Bronchial epithelial cell (primary cell): ENCODE measurements at regions not wholly inside any gene's neighbourhood (a gene's known extent, or its start where the extent isn't known, plus 50 kb on each side); places are given as distances from the start of the nearest gene placed in this dataset.

Experiments used
- DNase-seq: peaks from one replicate; pipeline ENCODE4 v3.0.0-alpha.2; 2010; ENCODE audit warnings: low read depth
- FAIRE-seq: peaks from 2 replicates; lab custom pipeline; 2011; peaks lifted over from hg19 to GRCh38; lab: Jason Lieb, UNC
- H3K27me3 ChIP-seq: 2 replicates; pipeline ENCODE4 v1.5.1; 2011; ENCODE audit warnings: low read length; ENCODE audit not compliant: control insufficient read depth, insufficient read depth
- H3K36me3 ChIP-seq: 2 replicates; pipeline ENCODE4 v1.5.1; 2011; ENCODE audit warnings: low read length; ENCODE audit not compliant: control insufficient read depth, insufficient read depth
- H3K4me3 ChIP-seq: 2 replicates; pipeline ENCODE4 v1.5.1; 2011; ENCODE audit warnings: mild to moderate bottlenecking, low read depth, low read length, control low read depth
- CTCF ChIP-seq: IDR thresholded peaks from 2 replicates; pipeline ENCODE4 v1.5.1; 2011; ENCODE audit warnings: mild to moderate bottlenecking, moderate library complexity, low read length, control low read depth, inconsistent platforms; ENCODE audit not compliant: insufficient read depth, severe bottlenecking

GRCh38 chr7:45391618-45392451 lies 182.3 kb upstream of the ADCY1 start:
- FAIRE-seq, result no peak
- no peaks in the 10 kb centered on the region for H3K36me3 ChIP-seq
- TF ChIP-seq CTCF, result no peak
- no peak for DNase-seq
- H3K27me3 ChIP-seq, result no peaks in the 10 kb centered on the region
- no peak overlapping the region for H3K4me3 ChIP-seq

DNA sequence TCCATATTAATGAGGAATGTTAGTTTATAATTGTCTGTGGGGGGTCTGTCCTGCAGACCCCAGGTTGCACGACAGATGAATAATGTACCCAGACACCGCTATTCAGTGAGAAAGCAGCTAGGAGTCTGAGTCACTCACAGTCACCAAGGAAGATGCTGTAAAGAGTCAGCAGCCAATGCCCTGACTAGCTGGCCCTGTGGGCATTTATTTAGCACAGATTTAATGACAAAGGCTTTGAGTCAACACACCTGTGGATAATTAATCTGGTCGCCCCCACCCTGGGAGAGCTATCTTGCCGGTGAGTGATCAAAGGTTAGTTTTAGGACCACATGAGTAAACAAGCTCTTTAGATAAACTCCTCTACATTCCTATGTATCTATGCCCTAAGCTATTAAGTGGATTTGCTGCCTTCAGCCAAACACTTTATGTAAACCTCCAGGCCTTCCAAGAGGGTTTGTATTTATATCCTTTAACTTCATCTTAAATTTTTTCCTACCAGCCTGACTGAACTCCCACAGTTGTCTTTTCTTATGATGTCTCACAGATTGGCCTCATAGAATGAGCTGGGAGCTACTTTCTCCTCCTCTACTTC lies 180.0 kb upstream of the ADCY1 start:
- Histone ChIP-seq H3K27me3 (no peaks in the 10 kb centered on the region), H3K4me3 (no peak overlapping the region), H3K36me3 (no peaks in the 10 kb centered on the region)
- no peak for FAIRE-seq
- no peak for TF ChIP-seq CTCF
- peak; percentile 7 for DNase-seq

GRCh38 chr7:45399069-45399468 lies 175.1 kb upstream of the ADCY1 start:
- FAIRE-seq (no peak), DNase-seq (no peak)
- TF ChIP-seq CTCF, result no peak
- no peaks in the 10 kb centered on the region for H3K36me3 ChIP-seq
- no peaks in the 10 kb centered on the region for H3K27me3 ChIP-seq
- H3K4me3 ChIP-seq, result no peak overlapping the region

- Histone ChIP-seq H3K4me3 (no peak overlapping the region), H3K27me3 (no peaks in the 10 kb centered on the region), H3K36me3 (no peaks in the 10 kb centered on the region)
- no peak for FAIRE-seq
- DNase-seq, result no peak
- no peak for TF ChIP-seq CTCF
Observed at GRCh38 chr7:45400680-45401079, 173.5 kb upstream of the ADCY1 start.

DNA sequence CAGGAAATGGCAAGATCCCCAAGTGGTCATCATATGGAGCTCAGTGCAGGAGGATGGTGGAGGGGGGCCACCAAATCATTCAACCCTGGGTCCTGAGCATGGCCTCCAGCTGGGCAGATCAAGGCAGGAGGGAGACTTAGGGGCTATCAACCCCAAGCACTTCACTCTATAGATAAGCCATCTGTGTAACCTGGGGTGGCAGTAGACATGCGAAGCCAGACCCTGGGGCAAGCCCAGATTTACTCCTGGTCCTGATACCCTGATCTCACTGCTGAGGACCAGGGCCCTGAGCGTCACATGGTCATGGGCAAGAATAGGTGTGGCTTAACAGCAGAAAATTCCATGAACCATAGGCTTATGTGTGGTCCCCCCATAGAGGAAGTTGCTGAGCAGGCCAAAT lies 173.0 kb upstream of the ADCY1 start:
- FAIRE-seq (no peak), DNase-seq (no peak)
- TF ChIP-seq CTCF, result no peak
- Histone ChIP-seq H3K36me3 (no peaks in the 10 kb centered on the region), H3K4me3 (no peak overlapping the region), H3K27me3 (no peaks in the 10 kb centered on the region)
